ENCODE measurements at regions not wholly inside any gene's neighbourhood (a gene's known extent, or its start where the extent isn't known, plus 50 kb on each side); places are given as distances from the start of the nearest gene placed in this dataset.

- no peak for TF ChIP-seq POLR2AphosphoS5 (IDR thresholded peaks at IDR 0.05; ENCODE audit: insufficient read depth in 1 of 2, low read depth in 1 of 2)
- TF ChIP-seq CTCF (IDR thresholded peaks at IDR 0.05): no peak
- TF ChIP-seq POLR2A (IDR thresholded peaks at IDR 0.05): no peak
Measured at GRCh38 chr19:29120466-29120865, 92.5 kb downstream of the UQCRFS1 start.

Measured in vagina (tissue), 2 donors.